ENCODE measurements at regions not wholly inside any gene's neighbourhood (a gene's known extent, or its start where the extent isn't known, plus 50 kb on each side); places are given as distances from the start of the nearest gene placed in this dataset.

DNA sequence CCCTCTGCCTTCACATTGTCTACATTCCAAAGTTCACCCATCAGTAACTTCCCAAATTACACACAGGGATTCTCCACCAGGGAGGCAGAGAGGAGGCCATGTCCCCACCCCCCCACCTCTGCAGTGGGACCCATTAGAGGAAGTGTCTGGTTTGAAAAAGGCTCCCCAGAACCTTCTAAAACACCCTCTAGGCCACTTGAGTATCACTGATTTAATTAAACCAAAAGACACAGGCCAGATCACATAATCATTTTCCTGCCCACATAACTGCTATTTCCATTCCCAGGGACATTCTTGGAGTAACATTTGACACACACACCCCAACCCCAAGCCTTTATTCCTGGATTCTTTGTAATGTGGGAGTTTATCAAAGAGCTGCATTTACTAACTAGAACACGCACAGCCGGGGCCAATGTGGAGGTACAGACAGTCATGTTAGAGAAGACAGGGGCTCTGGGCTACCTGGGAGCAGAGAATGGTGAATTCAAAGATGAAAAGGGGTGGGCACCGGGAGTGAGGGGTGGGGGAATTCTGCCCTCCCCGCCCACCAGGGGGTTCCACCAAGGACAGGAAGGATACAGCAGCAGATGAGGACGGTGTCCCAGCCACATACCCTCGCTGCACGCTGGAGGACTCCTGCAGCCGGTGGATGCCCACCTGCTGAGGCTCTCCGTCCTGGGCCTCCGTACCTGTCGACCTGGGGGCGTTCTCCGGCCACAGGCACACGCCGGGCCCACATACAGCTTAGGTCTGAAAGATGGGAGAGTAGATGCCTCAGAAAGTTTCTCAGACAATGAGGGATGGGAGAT lies 201.4 kb upstream of the CTNNB1 start:
- DNase-seq, result no peak

DNA sequence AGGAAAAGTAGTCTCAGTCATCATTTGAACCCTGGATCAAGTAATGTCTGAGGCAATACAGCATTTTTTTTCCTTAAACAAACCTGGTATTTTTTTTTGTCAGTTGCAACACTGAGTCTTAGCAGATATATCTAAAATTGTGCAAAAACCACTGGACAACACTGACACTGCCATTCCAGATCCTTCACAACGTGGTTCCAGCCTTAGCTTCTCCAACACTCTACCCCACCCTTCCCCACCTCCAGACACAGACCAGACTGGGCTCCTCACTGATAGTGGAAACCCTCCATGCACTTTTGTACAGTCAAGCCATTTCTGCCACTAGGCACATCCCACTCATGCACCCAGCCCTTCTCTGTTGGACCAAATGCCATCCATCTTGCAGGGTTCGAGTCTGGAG lies 199.6 kb upstream of the CTNNB1 start:
- DNase-seq, result no peak

DNA sequence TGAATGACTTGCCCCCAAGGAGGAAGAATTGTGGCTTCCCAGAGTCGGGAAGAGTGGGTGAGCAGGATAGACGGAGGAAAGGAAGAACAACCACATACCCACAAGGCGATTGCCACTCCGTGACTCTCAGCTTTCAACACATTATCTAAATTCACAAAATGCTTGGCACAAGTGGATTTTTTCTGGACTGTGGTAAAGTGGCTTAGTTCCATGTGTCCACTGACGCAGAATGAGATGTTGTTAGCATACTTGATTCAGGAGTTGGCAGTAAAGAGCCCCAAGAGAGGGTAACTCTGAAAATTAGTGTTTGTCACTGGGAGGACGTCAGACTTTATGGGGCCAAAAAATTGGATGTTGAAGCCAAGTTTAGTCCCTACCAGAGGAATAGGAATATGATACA lies 198.8 kb upstream of the CTNNB1 start:
- no peak for DNase-seq

DNA sequence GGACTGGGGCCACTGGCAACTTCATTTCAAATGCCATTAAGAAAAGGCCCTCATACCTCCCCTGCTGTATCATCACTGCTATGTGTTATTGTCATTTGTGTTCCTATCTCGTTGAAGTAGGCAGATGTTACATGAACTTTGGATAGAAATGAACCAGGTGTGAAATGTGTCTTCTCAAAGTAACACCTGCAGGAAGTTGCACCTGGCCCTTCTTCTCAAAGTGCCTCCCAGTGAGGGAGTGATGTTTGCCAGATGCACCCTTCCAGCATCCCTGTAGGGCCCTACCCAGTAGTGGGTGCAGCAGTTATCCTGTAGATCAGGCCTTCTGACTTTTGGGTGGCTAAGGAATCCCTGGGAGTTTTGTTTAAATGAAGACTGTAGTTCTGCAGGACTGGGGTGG lies 197.7 kb upstream of the CTNNB1 start:
- DNase-seq, result no peak

DNA sequence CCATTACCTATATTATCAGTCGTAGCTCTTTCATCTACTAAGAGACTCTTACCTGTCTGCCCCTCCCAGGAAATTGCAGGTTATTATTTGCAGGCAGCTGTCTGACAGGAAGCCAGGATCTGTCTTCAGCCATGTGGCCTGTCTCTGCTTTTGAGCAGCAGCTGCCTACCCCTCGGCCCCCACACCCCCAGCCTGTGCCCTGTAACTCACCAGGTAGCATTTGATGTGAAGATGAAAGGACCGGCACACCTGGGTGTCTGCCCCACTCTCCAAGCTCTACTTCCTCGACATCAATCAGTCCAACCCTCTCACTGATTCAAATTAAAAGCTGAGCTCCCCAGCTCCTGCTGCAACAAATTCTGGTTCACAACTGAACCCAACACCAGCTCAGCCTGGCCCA lies 197.2 kb upstream of the CTNNB1 start:
- DNase-seq, result no peak

DNA sequence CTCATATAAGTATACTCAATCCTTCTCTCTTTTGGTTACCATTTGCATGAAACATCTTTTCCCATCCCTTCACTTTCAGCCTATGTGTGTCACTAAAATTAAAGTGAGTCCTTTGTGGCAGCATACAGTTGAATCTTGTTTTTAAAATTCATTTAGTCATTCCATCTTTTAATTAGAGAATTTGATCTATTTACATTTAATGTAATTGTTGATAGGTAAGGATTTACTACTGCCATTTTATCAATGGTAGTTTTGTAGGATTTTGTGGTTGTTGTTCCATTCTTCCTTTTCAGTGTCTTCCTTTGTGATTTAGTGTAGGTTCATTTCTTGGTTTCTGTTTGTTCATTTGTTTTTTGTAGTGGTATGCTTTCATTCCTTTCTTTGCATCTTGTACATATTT lies 191.9 kb upstream of the CTNNB1 start:
- DNase-seq, result no peak

DNA sequence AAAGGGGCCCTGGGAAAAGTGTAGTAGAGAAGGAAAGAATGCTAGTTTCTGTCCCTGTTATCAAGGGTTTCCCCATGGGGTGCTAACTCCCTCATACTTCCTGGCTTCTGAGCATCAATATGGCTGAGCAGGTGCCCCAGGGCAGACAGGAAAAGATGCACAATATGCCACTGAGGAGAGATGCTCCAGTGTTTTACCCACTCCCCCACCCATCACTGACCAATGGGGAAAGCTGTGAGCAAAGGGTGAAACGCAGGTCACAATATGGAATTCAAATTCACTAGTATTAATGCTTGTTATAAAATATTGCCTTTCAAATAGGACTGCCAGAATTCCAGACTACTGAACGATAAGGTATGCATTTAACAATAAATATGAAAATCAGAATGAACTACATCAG lies 187.5 kb upstream of the CTNNB1 start:
- no peak for DNase-seq

DNA sequence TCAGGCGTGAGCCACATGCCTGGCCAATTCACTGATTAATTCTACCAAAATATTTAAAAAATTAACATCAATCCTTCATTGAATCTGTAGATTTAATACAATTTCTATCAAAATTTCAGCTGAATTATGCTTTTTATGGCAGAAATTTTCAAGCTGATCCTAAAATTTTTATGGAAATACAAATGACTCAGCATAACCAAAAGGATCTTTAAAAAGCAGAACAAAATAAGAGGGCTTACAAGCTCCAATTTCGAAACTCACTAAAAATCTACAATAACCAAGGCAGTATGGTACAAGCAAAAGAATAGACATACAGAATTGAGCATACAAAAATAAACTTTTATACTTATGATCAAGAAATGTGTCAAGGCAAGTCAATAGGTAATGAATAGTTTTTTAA lies 180.4 kb upstream of the CTNNB1 start:
- DNase-seq, result no peak

DNA sequence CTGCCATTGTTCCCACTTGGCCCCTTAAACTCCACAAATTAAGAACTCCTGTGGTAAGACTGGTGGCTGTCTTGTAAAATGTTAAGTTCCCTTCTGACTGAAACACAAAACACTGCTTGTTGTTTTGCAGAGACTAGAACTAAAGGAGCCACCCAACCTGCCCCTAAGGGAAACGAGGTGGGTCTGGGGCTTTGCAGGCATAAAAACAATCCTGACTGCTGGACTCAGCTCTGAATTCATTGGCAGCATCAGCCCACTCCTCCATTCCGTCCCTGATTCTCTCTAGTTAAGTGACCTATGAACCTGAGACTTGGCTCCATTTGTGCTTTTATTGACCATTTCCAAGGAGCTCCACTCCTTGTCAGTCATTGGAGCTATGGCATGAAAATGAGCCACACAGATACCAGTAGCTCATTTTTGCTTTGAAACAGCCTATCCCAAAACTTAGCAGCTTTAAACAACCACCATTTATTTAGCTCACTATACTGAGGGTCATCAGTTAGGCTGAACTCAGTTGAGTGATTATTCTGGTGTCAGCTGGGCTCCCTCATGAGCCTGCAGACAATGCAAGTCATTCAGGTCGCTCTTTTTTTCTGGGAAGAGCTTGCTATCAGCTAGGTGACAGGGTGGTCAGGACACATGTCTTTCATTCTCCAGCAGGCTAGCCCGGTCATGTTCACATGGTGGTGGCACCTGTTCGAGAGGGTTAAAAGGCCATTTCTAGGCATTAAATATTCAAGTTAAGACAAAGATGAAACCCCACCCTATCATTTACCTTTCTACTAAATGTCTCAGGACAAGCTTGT lies 175.1 kb upstream of the CTNNB1 start:
- DNase-seq, result no peak

DNA sequence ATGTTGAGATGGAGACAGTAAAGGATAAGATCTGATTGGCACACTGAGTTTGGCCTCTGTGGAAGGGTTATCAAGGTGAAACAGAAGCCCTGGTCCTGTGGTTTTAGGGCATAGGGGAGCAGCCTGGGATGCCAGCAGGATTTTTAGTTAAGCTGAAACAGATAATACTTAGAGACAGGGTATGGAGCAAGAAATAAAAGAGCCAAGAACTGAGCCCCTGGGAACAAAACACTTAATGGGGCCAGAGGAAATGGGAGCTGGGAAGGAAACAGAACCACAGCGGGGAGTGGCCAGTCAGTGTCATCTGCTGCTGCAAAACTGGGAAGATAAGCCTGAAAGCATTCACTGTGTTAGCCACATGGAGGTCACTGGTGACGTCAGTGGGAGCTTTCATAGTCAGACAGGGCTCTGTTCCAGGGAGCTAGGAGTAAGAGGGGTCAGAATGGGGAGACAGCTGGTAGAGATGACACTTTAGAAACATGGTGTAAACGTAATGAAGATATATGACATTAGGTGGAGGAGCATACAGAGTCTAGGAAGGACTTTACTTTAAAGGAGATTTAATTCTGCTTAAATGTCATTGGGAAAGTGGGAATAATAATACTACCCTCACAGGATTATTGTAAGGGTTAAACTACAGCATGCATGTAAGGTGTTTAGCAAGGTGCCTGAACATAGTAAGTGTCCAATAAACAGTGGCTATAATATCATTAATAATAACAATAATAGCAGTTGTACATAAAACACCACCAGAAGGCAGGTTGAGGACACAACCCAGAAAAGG lies 172.7 kb upstream of the CTNNB1 start:
- no peak for DNase-seq

DNA sequence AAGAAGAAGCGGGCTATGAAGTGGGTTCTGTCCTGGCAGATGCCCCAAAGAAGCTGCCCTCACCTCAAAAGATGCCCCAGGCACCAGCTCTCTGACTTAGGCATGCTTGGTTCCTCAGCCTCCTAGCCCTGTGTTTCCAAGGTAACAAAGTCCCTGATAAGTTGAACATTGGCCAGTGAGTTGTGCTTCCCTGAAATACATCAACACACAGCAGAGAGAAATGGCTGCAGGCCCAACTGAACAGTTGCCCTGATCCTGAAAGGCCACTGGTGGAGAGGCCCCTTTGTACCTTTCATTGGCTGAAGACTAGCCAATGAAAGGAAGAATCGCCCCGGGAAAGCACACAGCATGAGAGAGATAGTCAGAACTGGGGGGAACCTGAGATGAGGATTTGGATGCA lies 169.9 kb upstream of the CTNNB1 start:
- DNase-seq, result no peak

DNA sequence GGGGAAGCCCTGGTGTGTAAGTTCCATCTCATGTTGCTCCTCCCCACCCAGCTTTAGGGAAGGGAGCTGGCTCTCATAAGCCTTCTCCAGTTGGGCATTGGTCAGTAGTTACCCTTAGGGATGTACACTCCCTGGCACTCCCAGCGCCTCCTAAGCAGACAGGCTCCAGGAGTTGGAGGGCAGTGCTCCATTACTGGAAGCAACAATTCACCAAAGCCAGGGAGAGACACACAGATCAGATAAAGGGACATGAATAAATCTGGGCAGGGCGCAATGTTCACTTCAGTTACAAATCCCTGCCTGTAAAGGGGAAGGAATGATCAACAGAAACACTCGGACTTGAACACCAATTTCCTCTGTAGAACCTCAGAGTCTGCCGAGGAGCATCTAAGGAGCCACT lies 169.1 kb upstream of the CTNNB1 start:
- no peak for DNase-seq

DNA sequence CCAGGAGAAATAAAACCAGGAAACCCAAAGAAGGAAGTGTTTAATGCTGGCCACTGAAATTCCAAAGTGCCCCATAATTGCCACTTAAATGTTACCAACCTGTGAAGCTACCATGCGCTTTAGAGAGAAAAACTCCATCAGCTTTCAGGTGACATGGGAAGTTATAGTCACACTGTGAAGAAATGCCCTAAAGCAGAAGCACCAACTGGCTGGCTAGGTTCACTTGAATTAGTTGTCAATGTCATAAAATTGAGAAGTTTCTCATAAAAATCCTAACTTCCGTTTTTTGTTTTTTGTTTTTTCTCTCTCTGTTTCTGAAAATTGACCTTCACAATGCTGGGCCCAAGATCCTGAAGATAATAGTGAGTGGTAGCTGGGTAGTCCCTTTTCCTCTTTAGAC lies 167.9 kb upstream of the CTNNB1 start:
- no peak for DNase-seq

DNA sequence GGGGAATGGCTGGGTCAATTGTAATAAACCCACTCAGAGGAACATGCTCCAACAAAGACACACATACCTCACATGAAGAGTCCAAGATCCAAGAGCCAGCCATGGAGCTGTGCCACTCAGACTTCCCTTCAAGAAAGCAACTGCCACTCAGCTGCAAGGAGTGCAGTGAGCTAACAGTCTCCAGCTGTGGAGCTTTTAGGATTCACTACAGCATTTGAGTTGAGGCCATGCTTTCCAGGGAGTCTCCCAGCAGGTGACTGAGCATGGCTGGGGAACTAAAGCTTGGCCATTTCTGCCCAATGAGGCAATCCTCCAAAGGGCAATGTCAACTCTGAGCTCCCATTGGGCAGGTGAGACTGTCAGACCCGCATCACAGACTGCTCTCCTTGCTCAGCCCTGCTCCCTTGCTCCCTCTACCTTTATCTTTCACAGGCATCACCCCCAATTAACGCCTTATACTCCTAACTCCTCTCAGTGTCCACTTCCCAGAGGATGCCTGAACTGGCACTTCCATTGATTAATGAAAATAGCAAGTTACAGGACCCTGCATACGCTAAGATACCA lies 165.3 kb upstream of the CTNNB1 start:
- DNase-seq, result no peak

DNA sequence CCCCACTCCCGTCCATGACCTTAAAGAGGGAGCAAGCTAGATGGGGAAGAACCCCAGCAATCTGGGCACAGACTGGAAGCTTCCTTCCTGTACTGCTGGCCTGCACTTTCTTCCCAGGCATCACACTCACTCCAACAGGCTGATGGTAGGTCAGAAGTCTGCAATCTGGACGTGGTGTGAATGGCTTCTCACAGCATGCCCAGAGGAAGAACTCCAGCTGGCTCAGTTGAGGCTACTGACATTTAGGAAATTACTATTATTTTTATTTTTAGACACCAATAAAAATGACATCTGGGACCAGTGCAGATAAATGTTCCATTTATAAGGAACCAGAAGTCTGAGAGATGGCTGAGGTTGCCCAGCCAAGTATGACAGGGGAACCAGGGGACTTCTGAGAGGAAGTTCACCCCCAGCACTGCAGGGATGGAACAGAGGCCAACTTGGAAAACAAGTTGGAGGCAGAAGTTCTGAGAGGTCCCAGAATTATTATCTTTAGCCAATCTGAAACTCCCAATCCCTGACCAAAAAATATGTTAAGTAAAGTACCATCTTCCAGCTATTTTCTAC lies 163.8 kb upstream of the CTNNB1 start:
- DNase-seq, result no peak

DNA sequence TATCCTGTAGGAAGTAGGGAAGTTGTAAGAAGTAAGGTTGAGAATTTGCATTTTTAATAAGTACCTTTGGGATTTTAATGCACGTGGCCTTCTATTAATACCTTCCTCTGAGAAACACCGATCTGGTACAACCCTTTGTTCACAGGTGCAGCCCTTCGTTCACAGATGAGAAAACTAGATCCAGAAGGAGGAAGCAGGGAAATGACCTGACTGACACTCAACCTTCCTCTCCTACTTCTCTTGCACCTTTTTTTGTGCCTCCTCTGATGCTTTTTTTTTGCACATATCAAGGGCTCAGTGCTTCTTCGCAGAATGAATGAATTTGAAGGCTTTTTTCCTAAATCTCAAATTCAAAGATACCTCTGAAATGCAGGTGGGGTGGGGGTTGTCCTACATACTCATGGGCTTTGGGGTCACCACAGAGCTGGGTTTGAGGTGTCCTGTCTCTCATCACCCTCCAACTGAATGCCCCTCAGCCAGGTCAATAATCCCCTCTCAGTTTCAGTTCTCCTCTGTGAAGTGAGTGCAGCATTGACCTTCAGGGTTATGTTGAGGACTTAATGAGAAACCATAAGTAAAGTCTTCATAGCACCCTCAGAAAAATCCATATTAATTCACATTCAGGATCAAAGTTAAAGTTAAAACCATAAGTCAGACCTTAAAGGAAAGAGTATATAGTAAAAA lies 161.5 kb upstream of the CTNNB1 start:
- DNase-seq, result no peak

DNA sequence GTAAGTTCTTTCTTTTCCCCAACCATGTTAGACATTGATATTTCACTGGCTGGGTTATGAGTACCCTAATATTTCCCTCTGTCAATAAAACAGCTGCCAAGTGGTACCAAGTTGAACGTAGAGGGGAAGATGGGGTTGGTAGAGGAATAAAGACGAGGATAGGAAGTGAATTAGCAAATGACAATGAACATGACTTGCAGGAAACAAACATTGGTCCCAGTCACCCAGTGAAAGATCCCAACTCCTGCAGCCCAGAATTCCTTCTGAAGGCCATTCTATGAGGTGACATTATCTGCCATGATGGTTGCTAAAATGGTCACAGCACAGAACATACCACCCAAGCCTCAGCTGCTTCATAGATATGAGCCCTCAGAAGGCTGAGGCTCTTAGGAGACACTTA lies 159.0 kb upstream of the CTNNB1 start:
- no peak for DNase-seq

DNA sequence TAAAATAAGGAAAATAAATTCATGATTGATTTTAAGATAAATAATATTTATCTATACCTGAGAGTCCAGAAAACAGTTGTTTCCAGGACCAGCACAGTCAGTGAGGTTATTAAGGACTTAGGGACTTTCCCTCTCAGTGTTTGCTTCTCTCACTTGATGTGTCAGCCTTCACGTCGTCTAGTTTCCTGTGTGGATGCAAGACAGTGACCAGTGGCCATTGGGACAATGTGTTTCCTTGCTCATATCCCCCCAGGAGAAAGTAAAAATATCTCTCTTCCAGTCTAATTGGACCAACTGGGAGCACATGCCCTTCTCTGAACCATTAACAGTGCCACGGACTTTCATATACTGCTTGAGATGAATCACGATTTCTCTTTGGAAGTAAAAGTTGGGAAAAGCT lies 157.8 kb upstream of the CTNNB1 start:
- DNase-seq, result no peak

DNA sequence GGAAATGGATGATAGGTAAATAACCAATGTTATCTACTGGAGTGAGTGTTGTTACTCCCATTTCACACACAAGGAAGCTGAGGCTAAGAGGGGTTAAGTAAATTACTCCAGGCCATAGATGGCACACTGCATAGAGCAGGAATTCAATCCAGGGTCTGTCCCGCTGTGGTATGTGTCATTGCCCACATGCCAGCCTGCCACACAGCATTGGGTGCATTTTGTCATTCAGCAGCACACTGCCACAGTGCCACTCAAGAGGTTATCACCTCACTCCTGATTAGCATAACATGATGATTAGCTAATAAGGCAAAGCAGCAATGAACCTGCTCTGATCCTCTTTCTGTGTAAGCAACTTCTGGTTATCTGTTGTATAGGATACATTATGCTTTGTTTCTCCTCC lies 157.4 kb upstream of the CTNNB1 start:
- no peak for DNase-seq

DNA sequence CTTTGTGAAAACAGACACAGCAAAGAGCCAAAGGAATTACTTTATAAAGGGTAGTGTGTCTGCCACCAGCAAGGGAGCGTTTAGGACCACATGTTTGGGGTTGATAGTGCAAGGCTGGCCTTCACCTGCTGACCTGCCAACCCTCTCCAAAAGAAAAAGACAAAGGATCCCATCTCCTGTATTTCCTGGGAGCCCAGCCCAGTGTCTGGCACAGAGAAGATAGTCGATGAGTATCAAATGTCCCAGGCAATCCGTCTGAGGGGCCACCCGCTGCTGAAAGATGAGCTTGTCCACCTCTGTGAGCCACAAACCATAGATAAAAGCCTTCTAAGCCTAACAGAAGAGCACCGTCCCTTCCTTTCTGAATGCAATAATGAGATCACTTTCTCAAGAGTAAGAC lies 154.8 kb upstream of the CTNNB1 start:
- no peak for DNase-seq

DNA sequence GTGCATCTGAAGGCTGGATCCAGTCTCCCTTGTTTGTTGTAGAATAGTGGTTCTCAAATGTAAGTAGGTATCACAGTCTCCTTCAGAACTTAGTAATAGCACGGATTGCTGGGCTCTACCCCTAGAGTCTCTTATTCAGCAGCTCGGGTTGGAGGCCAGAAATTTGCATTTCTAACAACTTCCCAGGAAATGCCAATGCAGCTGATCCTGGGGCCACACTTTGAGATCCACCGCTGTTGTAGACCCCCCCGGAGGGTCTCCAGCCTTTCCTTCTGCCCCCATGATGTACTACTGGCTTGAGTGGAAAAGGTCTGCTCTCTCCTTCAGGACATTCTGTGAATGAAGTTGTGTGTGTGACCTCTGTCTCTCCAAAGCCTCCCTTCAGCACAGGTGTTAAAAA lies 153.8 kb upstream of the CTNNB1 start:
- no peak for DNase-seq

DNA sequence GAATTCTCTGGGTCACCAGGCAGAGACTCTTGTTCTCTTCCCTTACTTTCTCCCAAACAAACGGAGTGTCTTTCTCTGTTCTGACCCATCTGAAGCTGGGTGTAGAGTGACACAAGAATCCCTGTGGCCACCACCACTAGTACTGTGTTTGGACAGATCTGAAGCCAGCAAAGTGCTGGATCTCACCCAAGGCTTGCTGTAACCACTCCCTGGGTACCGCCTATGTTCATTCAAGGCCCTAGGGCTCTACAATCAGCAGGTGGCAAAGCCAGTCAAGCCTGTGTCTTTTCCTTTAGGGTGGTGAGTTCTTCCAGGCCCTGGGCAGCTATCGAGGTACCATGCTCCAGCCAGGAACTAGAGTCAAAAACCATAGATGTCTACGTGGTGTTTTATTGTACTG lies 149.2 kb upstream of the CTNNB1 start:
- no peak for DNase-seq

DNA sequence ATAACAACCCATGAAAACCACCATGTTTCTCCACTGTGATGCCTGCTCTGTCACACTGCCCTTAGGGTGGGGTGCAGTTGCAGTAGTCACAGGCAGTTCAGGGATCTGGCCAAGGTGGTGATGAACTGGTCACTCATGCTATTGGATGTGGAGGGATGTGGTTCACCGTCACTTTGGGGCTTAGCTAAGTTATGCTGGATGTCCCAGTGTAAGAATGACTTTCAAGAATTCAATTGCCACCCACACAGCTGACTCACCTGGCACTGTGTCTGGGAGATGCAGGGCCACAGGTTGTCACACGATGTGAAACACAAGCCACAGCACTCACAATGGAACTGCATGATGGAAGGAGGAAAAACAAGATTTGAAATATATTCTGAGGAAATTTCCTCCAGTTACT lies 146.1 kb upstream of the CTNNB1 start:
- no peak for DNase-seq

Measured in activated effector memory CD4-positive, alpha-beta T cell treated with Interleukin-2 at 50 U/mL for 16 hours (primary cell).